ENCODE measurements at regions not wholly inside any gene's neighbourhood (a gene's known extent, or its start where the extent isn't known, plus 50 kb on each side); places are given as distances from the start of the nearest gene placed in this dataset.

GRCh38 chr10:50936335-50936734, 50.9 kb upstream of the A1CF start:
- DNase-seq (ENCODE audit: low read depth) = no peak

GRCh38 chr10:50937230-50937907, 51.9 kb upstream of the A1CF start:
- peak; percentile 52 for DNase-seq (ENCODE audit: low read depth)

GRCh38 chr10:50941629-50942028, 56.2 kb upstream of the A1CF start:
- no peak for DNase-seq (ENCODE audit: low read depth)

GRCh38 chr10:50946991-50947781, 61.8 kb upstream of the A1CF start:
- no peak for DNase-seq (ENCODE audit: low read depth)

GRCh38 chr10:50951365-50951764, 65.9 kb upstream of the A1CF start:
- no peak for DNase-seq (ENCODE audit: low read depth)

GRCh38 chr10:50961297-50961696, 75.9 kb upstream of the A1CF start:
- no peak for DNase-seq (ENCODE audit: low read depth)

GRCh38 chr10:50963063-50963462, 77.6 kb upstream of the A1CF start:
- no peak for DNase-seq (ENCODE audit: low read depth)

- no peak for DNase-seq (ENCODE audit: low read depth)
Observed at GRCh38 chr10:50968386-50969091, 83.1 kb upstream of the A1CF start.

GRCh38 chr10:50972591-50972990, 87.2 kb upstream of the A1CF start:
- DNase-seq (ENCODE audit: low read depth) = no peak

GRCh38 chr10:50981385-50981784, 92.9 kb upstream of the PRKG1 start:
- no peak for DNase-seq (ENCODE audit: low read depth)

GRCh38 chr10:50981904-50982303, 92.4 kb upstream of the PRKG1 start:
- no peak for DNase-seq (ENCODE audit: low read depth)

- no peak for DNase-seq (ENCODE audit: low read depth)
Observed at GRCh38 chr10:50982989-50983388, 91.3 kb upstream of the PRKG1 start.

GRCh38 chr10:50987934-50988333, 86.4 kb upstream of the PRKG1 start:
- no peak for DNase-seq (ENCODE audit: low read depth)

- DNase-seq (ENCODE audit: low read depth) = peak; percentile 39
Observed at GRCh38 chr10:50988792-50989191, 85.5 kb upstream of the PRKG1 start.

GRCh38 chr10:50990568-50991455, 83.5 kb upstream of the PRKG1 start:
- peak; percentile 55 for DNase-seq (ENCODE audit: low read depth)

GRCh38 chr10:50991456-50992355, 82.6 kb upstream of the PRKG1 start:
- DNase-seq (ENCODE audit: low read depth) = no peak

GRCh38 chr10:50992356-50992901, 81.9 kb upstream of the PRKG1 start:
- DNase-seq (ENCODE audit: low read depth) = no peak

GRCh38 chr10:50992972-50993766, 81.1 kb upstream of the PRKG1 start:
- DNase-seq (ENCODE audit: low read depth) = peak; percentile 30

- peak; percentile 45 for DNase-seq (ENCODE audit: low read depth)
Observed at GRCh38 chr10:50993771-50994251, 80.5 kb upstream of the PRKG1 start.

- no peak for DNase-seq (ENCODE audit: low read depth)
Observed at GRCh38 chr10:50997461-50997860, 76.8 kb upstream of the PRKG1 start.

All from ELR (cell line).